Astrocyte (in vitro differentiated cells and primary cell): ENCODE measurements at regions not wholly inside any gene's neighbourhood (a gene's known extent, or its start where the extent isn't known, plus 50 kb on each side); places are given as distances from the start of the nearest gene placed in this dataset.

Source experiments
- DNase-seq: peaks from one replicate; pipeline ENCODE4 v3.0.0-alpha.2; 2010; ENCODE audit warnings: low read depth
- FAIRE-seq: peaks from 2 replicates; lab custom pipeline; 2011; peaks lifted over from hg19 to GRCh38; lab: Jason Lieb, UNC
- H2AFZ ChIP-seq: 2 replicates; pipeline ENCODE4 v1.6.0; 2012; ENCODE audit warnings: low read depth, low read length, inconsistent platforms
- H3K27ac ChIP-seq: 2 replicates; pipeline ENCODE4 v1.5.1; 2011; ENCODE audit warnings: low read depth, low read length, inconsistent platforms
- H3K27me3 ChIP-seq: 2 replicates; pipeline ENCODE4 v1.6.0; 2011; ENCODE audit warnings: low read length, inconsistent platforms; ENCODE audit not compliant: insufficient read depth
- H3K36me3 ChIP-seq: 2 replicates; pipeline ENCODE4 v1.5.1; 2011; ENCODE audit warnings: low read length, inconsistent platforms; ENCODE audit not compliant: insufficient read depth
- H3K4me1 ChIP-seq: 2 replicates; pipeline ENCODE4 v1.5.1; 2011; ENCODE audit warnings: low read length, inconsistent platforms; ENCODE audit not compliant: insufficient read depth
- H3K4me2 ChIP-seq: 2 replicates; pipeline ENCODE4 v1.6.0; 2012; ENCODE audit warnings: low read length, inconsistent platforms
- H3K4me3 ChIP-seq: 2 replicates; pipeline ENCODE4 v1.5.1; 2011; ENCODE audit warnings: low read depth, mild to moderate bottlenecking, low read length, inconsistent platforms; ENCODE audit not compliant: insufficient read depth
- H3K79me2 ChIP-seq: 2 replicates; pipeline ENCODE4 v1.6.0; 2012; ENCODE audit warnings: mild to moderate bottlenecking, low read length, inconsistent platforms; ENCODE audit not compliant: insufficient read depth
- H3K9ac ChIP-seq: 2 replicates; pipeline ENCODE4 v1.6.0; 2012; ENCODE audit warnings: mild to moderate bottlenecking, low read length, inconsistent platforms
- H3K9me3 ChIP-seq: 2 replicates; pipeline ENCODE4 v1.5.1; 2012; ENCODE audit warnings: low read depth, mild to moderate bottlenecking, low read length, inconsistent platforms; ENCODE audit not compliant: insufficient read depth
- H4K20me1 ChIP-seq: 2 replicates; pipeline ENCODE4 v1.6.0; 2012; ENCODE audit warnings: low read length, inconsistent platforms; ENCODE audit not compliant: insufficient read depth
- H3K27ac Mint-ChIP-seq: one replicate; pipeline ENCODE4 v1.8.0; 2021; ENCODE audit warnings: mild to moderate bottlenecking, mixed read lengths; ENCODE audit not compliant: unreplicated experiment
- H3K27me3 Mint-ChIP-seq: one replicate; pipeline ENCODE4 v1.8.0; 2021; ENCODE audit warnings: low read depth, mixed read lengths; ENCODE audit not compliant: unreplicated experiment
- H3K36me3 Mint-ChIP-seq: one replicate; pipeline ENCODE4 v1.8.0; 2021; ENCODE audit warnings: low read depth, mixed read lengths; ENCODE audit not compliant: unreplicated experiment
- H3K4me1 Mint-ChIP-seq: one replicate; pipeline ENCODE4 v1.8.0; 2021; ENCODE audit warnings: low read depth, mixed read lengths; ENCODE audit not compliant: unreplicated experiment
- H3K4me3 Mint-ChIP-seq: one replicate; pipeline ENCODE4 v1.8.0; 2021; ENCODE audit warnings: mild to moderate bottlenecking, moderate library complexity, mixed read lengths; ENCODE audit not compliant: unreplicated experiment
- H3K9me3 Mint-ChIP-seq: one replicate; pipeline ENCODE4 v1.8.0; 2021; ENCODE audit warnings: mild to moderate bottlenecking, mixed read lengths; ENCODE audit not compliant: unreplicated experiment
- CTCF ChIP-seq: IDR thresholded peaks from 2 replicates; pipeline ENCODE4 v1.5.1; 2011; ENCODE audit warnings: low read depth, mild to moderate bottlenecking, inconsistent platforms, low read length, moderate library complexity; ENCODE audit not compliant: insufficient read depth
- EZH2 ChIP-seq: IDR thresholded peaks from 2 replicates; pipeline ENCODE4 v1.6.1; 2012; ENCODE audit warnings: mild to moderate bottlenecking, low read length, inconsistent platforms; ENCODE audit not compliant: insufficient read depth

GRCh38 chrX:88853925-88854324 is 106.9 kb downstream of the CPXCR1 start:
- no peak overlapping the region for H3K9ac ChIP-seq
- no peaks in the 10 kb centered on the region for H3K9me3 Mint-ChIP-seq

GRCh38 chrX:88863726-88864125 is 116.7 kb downstream of the CPXCR1 start:
- no peak for FAIRE-seq

More at GRCh38 chrX:88853925-88854324, 106.9 kb downstream of the CPXCR1 start:
- H3K79me2 ChIP-seq = no peaks in the 10 kb centered on the region
- H3K4me2 ChIP-seq = no peak overlapping the region
- no peaks in the 10 kb centered on the region for H3K36me3 ChIP-seq
- H3K36me3 Mint-ChIP-seq = no peaks in the 10 kb centered on the region
- H3K27me3 ChIP-seq = no peaks in the 10 kb centered on the region
- no peak overlapping the region for H3K27ac ChIP-seq
- H3K9me3 ChIP-seq = no peaks in the 10 kb centered on the region
- H3K27ac Mint-ChIP-seq = no peak overlapping the region
- H3K27me3 Mint-ChIP-seq = no peaks in the 10 kb centered on the region
- no peak overlapping the region for H2AFZ ChIP-seq
- no peak overlapping the region for H3K4me3 Mint-ChIP-seq
- H3K4me1 ChIP-seq = no peaks in the 10 kb centered on the region
- no peaks in the 10 kb centered on the region for H3K4me1 Mint-ChIP-seq
- TF ChIP-seq EZH2 = no peak
- TF ChIP-seq CTCF = no peak
- H3K4me3 ChIP-seq = no peak overlapping the region
- no peak for FAIRE-seq
- no peaks in the 10 kb centered on the region for H4K20me1 ChIP-seq
- DNase-seq = no peak

More at GRCh38 chrX:88863726-88864125, 116.7 kb downstream of the CPXCR1 start:
- H2AFZ ChIP-seq = no peak overlapping the region
- no peak for DNase-seq
- H3K4me2 ChIP-seq = no peak overlapping the region
- no peaks in the 10 kb centered on the region for H3K4me1 ChIP-seq
- H3K4me3 ChIP-seq = no peak overlapping the region
- no peaks in the 10 kb centered on the region for H3K79me2 ChIP-seq
- H3K27me3 ChIP-seq = no peaks in the 10 kb centered on the region
- no peaks in the 10 kb centered on the region for H3K9me3 Mint-ChIP-seq
- H3K36me3 Mint-ChIP-seq = no peaks in the 10 kb centered on the region
- H3K9ac ChIP-seq = no peak overlapping the region
- no peak overlapping the region for H3K27ac Mint-ChIP-seq
- no peaks in the 10 kb centered on the region for H3K36me3 ChIP-seq
- H3K9me3 ChIP-seq = no peaks in the 10 kb centered on the region
- no peaks in the 10 kb centered on the region for H4K20me1 ChIP-seq
- H3K27ac ChIP-seq = no peak overlapping the region
- TF ChIP-seq EZH2 (no peak), CTCF (no peak)
- H3K4me3 Mint-ChIP-seq = no peak overlapping the region
- H3K4me1 Mint-ChIP-seq = no peaks in the 10 kb centered on the region
- H3K27me3 Mint-ChIP-seq = no peaks in the 10 kb centered on the region
